ENCODE measurements at regions not wholly inside any gene's neighbourhood (a gene's known extent, or its start where the extent isn't known, plus 50 kb on each side); places are given as distances from the start of the nearest gene placed in this dataset.
"Not testable (repeated sequence)": the region's sequence is repeated elsewhere in the genome, so short reads cannot be mapped to it uniquely, and the experiment has no call there.

DNA sequence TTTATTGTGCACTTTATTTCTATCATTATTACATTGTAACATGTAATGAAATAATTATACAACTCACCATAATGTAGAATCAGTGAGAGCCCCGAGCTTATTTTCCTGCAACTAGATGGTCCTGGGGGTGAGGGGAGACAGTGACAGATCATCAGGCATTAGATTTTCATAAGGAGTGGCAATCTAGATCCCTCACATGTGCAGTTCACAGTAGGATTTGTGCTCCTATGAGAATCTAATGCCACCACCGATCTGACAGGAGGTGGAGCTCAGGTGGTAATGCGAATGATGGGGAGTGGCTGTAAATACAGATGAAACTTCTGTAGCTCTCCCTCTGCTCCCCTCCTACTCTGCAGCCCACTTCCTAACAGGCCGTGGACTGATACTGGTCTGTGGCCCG, 58.5 kb upstream of the SCAF4 start:
- TF ChIP-seq, protein P1, sequence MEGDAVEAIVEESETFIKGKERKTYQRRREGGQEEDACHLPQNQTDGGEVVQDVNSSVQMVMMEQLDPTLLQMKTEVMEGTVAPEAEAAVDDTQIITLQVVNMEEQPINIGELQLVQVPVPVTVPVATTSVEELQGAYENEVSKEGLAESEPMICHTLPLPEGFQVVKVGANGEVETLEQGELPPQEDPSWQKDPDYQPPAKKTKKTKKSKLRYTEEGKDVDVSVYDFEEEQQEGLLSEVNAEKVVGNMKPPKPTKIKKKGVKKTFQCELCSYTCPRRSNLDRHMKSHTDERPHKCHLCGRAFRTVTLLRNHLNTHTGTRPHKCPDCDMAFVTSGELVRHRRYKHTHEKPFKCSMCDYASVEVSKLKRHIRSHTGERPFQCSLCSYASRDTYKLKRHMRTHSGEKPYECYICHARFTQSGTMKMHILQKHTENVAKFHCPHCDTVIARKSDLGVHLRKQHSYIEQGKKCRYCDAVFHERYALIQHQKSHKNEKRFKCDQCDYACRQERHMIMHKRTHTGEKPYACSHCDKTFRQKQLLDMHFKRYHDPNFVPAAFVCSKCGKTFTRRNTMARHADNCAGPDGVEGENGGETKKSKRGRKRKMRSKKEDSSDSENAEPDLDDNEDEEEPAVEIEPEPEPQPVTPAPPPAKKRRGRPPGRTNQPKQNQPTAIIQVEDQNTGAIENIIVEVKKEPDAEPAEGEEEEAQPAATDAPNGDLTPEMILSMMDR (IDR thresholded peaks at IDR 0.05) = not testable (repeated sequence)
- not testable (repeated sequence) for TF ChIP-seq POLR2A, EP300 (IDR thresholded peaks at IDR 0.05)

All from gastroesophageal sphincter (tissue), 3 donors.